ENCODE measurements at regions not wholly inside any gene's neighbourhood (a gene's known extent, or its start where the extent isn't known, plus 50 kb on each side); places are given as distances from the start of the nearest gene placed in this dataset.

GRCh38 chr11:115049796-115050195 lies 371.5 kb downstream of the NXPE2 start:
- FAIRE-seq, result no peak

GRCh38 chr11:115050756-115051155 lies 372.4 kb downstream of the NXPE2 start:
- no peak for FAIRE-seq

- no peak for FAIRE-seq
Measured at GRCh38 chr11:115051938-115052590, 373.7 kb downstream of the NXPE2 start.

DNA sequence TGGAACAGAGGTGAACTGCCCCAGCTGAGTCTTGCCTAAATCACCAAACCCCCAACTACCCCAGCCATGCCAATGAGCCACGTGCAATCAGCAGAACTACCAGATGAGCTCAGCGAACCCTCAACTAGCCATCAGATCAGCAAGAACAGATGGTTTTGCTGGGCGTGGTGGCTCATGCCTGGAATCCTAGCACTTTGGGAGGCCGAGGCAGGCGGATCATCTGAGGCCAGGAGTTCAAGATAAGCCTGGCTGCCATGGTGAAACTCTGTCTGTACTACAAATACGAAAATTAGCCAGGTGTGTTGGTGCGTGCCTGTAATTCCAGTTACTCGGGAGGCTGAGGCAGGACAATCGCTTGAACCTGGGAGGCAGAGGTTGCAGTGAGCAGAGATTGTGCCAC lies 374.3 kb downstream of the NXPE2 start:
- FAIRE-seq, result no peak

DNA sequence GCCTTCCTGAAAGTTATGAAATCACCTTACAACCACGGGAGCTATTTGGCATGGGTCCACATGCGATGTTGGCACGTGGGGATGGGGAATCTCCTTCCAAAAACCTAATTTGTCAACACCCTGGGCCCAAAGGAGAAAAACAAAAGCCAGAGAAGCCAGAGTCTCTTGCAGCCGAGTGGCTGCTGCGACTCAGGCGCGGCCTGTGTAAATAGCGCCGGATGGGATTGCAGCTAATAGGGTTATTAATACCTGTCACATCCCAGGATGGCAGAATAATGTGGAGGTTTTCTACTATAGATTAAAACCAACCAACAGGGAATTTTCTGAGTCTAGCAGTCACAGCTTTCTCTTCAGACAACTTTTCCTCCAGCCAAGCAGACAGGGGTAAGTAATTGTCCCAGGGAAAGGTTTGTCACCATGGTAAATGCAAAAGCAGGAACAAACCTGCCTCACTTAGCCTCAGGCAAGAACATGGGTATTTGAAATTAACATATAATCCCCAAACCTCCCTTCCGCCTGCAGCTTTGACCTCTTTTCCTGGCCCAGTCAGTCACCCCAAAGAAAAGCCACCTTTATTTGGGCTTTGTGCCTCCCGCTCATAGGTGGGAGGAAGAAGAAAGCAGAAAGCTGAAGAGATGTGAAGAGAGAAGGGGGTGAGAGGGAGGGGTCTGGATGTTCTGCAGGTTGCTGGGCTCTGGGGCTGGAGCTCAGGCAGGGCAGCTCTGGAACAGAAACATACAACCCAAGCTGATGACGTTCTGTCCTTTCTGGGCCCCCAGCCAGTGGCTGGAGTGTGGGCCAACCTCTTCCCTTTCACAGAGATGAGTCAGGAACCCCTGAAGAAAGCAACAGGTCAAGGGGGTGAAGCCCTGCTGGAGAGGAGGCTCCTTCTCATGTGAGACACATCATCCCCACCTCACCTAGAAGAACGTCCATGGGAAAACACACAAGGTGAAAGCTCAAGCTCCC lies 376.5 kb downstream of the NXPE2 start:
- no peak for FAIRE-seq

DNA sequence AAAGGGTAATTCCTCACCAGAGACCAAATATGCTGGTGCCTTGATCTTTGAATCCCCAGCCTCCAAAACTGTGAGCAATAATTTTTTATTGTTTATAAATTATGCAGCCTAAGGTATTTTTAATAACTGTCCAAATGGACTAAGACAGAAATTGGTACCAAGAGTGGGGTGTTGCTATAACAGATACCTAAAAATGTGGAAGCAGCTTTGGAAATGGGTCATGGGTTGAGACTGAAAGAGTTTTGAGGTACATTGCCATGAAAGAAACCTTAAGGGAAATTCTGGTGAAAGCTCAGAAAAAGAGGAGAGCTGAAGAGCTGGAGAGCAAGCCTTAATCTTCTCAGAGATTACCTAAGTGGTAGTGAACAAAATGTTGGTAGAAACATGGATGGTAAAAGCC lies 378.2 kb downstream of the NXPE2 start:
- FAIRE-seq, result no peak

DNA sequence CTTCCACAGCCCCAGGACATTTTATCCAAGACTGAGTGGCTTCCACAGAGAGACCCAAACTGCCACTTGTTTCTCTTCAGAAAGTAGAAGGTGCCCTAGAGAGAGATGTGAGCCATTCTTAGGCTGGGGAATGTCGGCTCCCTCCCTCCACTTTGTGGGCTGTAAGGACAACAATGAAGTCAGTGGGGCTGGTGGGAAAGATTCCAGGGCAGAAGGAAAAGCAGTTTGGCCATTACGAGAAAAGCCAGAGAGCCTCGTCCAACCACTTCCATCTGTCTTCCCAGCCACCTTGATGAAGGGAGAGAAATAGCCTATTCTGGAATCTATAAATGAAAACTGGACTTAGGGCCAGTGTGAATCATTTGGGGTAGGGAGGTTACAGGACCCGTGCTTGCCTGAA lies 382.5 kb downstream of the NXPE2 start:
- no peak for FAIRE-seq

GRCh38 chr11:115065314-115065713 lies 387.0 kb downstream of the NXPE2 start:
- no peak for FAIRE-seq

DNA sequence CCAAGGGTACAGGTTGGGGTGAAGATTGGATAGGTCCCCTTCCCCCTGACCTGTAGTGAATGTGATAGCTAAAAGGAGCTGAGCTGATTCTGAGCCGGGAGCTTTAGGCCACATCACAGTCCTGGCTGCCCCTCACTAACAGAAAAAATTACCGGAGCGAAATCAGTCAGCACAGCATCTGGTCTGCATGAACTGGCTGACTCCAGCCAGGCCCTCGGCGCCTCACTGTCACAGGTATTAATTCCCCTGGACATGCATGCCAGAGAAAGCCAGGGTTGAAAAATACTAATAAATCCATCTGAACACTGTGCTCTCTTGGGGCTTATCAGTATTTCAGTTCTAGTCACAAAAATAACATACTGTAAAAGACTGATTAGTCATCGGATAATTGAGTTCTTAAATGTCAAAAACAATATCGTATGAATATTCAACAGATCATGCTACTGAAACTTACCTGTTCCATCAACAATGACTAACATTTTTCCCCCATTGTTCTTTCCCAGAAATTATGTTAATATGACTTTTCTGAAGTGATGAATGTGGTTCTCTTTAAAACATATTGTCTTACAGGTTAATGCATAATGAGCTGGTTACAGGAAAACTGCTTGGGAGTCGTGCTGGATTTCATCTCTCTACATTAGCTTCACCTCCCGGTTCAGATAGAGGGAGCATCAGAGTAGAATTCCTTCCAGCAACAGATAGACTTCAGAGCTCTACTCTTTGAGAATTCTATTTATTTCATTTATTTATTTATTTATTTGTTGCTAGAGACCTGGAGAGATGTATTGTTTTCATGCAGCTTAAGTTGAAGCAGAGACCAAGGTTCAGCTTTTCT lies 387.7 kb downstream of the NXPE2 start:
- no peak for FAIRE-seq

- no peak for FAIRE-seq
Measured at GRCh38 chr11:115067471-115067870, 389.1 kb downstream of the NXPE2 start.

DNA sequence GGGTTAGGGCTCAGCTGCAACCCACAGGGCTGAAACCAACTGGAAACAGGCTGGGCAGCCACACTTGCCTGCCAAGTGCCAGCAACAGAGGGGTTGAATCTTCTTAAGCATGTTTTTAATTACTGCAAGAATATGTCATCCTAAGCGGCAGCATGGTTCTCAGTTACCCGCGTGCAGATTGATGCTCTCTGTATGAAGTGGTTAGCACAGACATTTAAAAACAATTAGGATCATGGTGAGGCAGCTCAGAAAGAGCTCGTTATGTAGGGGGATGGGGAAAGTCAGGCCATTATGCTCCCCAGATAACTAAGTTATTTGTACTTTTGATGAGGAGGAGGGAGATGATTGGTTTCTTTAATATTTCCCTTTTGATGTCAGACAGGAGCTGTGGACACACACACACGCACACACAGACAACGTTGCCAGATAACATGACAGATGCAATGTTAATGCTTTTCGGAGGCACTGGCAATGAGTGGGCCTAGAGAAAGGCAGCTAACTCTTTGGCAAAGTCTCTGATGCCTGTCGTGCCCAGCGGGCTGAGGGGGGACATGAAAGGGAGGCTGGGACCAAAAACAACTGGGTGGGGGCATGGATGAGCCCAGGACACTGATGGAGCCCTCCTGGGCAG lies 389.7 kb downstream of the NXPE2 start:
- no peak for FAIRE-seq

GRCh38 chr11:115069599-115069998 lies 391.3 kb downstream of the NXPE2 start:
- no peak for FAIRE-seq

- FAIRE-seq, result no peak
Measured at GRCh38 chr11:115075356-115075755, 397.0 kb downstream of the NXPE2 start.

DNA sequence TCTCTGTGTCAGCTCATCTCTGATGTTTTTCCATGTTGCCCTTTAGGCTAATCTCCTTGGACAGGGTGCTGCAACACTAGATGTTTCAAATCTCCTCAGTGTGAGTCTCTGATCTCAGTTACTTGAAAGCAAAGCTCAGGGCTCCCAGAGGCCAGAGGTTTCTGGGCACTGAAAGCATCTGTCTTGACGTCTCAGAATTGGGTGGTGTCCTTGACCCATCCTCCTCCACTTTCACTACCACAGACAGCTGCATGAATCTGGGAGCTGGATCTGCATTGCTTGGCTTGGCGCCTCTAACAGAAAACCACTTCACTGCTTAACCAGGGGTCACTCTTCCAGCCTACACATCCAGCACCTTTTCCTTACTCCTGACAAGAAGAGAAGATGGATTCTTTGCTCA lies 399.4 kb downstream of the NXPE2 start:
- FAIRE-seq, result no peak

DNA sequence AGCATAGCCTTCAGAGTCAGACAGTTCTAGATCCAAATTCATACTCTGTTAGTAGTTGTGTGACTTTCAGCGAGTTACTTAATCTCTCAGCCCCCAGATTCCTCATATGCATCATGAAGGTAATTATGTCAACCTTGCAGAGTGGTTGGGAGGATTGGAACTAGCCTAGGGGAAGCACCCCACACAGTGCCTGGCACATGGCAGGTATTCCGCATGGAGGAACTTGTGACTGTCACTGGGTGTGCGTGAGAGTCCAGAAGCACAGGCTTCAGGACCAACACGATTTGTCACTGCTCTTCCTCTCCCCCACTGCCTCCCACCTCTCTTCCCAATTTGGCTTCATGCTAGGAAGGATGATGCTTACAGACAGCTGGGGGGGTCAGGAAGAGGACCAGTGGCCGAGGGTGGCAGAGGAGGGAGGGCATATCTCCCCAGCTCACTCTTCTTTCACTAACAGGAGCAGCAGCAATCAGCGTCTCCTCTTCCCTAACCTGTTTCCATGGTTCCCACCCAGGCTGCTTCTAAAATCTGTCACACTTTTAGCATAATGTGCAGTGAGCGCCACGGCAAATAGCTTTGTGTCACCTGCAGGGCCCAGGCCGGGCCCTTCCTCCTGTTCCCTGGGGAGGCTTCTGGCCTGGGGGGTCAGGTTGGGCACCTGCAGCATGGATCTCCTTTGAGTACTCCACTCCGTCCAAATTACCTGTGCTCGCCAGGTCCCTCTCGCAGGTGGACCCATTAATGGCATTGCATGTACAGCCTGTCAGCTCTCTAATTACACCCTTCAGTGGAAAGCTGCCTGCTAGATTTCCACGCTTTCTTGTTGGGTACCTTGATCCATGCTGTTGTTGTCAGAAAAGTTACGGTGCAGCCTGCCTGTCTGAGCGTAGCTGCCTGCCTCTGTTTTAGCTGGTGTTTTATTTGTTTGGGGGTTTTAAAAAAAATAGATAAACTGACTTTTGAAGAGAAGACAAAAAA lies 400.4 kb downstream of the NXPE2 start:
- no peak for FAIRE-seq

DNA sequence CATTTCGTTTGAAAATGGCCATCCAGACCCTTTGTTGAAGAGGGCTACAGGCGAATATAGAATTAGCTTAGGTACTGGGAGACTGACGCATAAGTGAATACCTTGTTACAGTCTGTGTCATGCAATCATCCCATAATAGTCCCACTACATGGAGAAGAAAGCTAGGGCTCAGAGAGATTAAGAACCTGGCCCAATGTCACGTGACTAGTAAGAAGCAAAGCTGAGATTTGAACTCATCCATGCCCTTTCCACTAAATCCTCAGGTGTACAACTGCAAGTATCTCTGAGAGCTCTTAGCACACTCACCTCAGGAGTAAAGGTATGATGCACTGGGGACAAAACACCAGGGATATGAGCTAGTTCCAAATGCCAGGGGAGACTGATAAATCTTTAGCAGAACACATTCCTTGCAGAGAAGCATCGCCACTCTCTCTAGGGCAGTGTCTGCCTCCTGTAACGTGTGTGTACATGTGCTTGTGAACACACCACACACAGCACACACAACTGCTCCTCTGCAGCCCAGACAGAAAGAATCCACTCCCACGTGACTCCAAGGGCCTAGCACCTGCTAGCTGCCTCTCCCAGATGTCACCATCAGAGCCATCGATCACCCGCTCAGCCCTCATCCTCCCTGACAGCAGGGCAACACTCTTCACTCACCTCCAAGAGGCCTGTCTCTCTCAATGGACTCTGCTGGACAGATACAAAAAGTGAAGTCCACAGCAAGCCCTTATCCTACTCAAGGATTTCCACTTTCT lies 402.8 kb downstream of the NXPE2 start:
- FAIRE-seq, result no peak

DNA sequence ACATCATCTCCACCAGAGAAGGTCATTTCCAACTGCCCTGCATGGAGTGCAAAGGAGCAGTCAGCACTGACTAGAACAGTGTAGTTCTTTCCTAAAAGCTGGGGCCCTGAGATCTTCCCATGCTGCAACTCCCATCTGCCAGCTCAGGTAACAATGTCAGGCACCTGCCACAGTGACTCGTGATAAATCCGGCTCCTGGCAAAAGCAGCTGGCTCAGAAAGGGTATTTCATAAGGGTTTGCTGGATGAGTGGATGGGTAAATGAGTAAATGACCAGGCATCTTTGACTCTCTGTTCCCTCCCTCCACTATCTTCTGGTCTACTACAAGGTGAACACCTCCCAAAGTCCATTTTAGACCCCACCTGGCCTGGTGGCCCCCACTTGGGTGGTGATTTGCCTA lies 403.6 kb downstream of the NXPE2 start:
- FAIRE-seq, result no peak

- peak; percentile 75 for FAIRE-seq
Measured at GRCh38 chr11:115083144-115083806, 404.9 kb downstream of the NXPE2 start.

- FAIRE-seq, result no peak
Measured at GRCh38 chr11:115084231-115084630, 405.9 kb downstream of the NXPE2 start.
